HEK293 (cell line): ENCODE measurements at regions not wholly inside any gene's neighbourhood (a gene's known extent, or its start where the extent isn't known, plus 50 kb on each side); places are given as distances from the start of the nearest gene placed in this dataset.

ENCODE experiments used
- CTCF ChIA-PET: fragments of 350-600 bp; formaldehyde crosslinking; extraction: SDS; loops from one replicate; lab custom pipeline; 2021; ENCODE audit warnings: antibody characterized with exemption; lab: Yijun Ruan, JAX
- POLR2A ChIA-PET: fragments of 300-600 bp; formaldehyde crosslinking; extraction: SDS; loops from one replicate; lab custom pipeline; 2020; ENCODE audit warnings: antibody characterized with exemption, inconsistent platforms; lab: Yijun Ruan, JAX
- H3K27ac ChIP-seq: fragments of 200-500 bp; sonication (Bioruptor generic); 2 replicates; pipeline ENCODE4 v1.5.1; 2014; ENCODE audit warnings: low read depth, low read length, control low read depth, inconsistent platforms; ENCODE audit errors: extremely low read depth
- H3K36me3 ChIP-seq, 2 experiments: fragments of 200-500 bp in 1 of 2; sonication (Bioruptor generic) in 1 of 2; 1 replicate in 1 of 2; 2 replicates in 1 of 2; pipeline ENCODE4 v1.5.1; 2014 to 2017; ENCODE audit warnings: inconsistent platforms in 2 of 2, low read length in 2 of 2; ENCODE audit not compliant: control insufficient read depth in 2 of 2, insufficient read depth in 1 of 2
- H3K4me1 ChIP-seq: fragments of 200-500 bp; sonication (Bioruptor generic); 2 replicates; pipeline ENCODE4 v1.5.1; 2014; ENCODE audit warnings: mild to moderate bottlenecking, low read length, inconsistent platforms; ENCODE audit not compliant: control insufficient read depth, insufficient read depth
- H3K4me3 ChIP-seq: 2 replicates; pipeline ENCODE4 v1.5.1; 2011; ENCODE audit warnings: low read depth, mild to moderate bottlenecking, control low read depth, low read length, moderate library complexity
- H3K9me3 ChIP-seq: fragments of 200-500 bp; sonication (Bioruptor generic); 2 replicates; pipeline ENCODE4 v1.5.1; 2014; ENCODE audit warnings: low read depth, low read length, inconsistent platforms; ENCODE audit not compliant: control insufficient read depth, insufficient read depth
- ATF2 ChIP-seq: fragments of 450-650 bp; formaldehyde crosslinking; IDR thresholded peaks from 2 replicates; pipeline ENCODE4 v1.5.1; 2016; ENCODE audit warnings: missing biosample characterization, missing genetic modification characterization, low read depth
- IKZF3 ChIP-seq: fragments of 450-650 bp; IDR thresholded peaks from 2 replicates; pipeline ENCODE4 v1.5.0; 2018; ENCODE audit warnings: missing biosample characterization, mild to moderate bottlenecking, missing genetic modification characterization, moderate library complexity
- RBAK ChIP-seq: fragments of 450-650 bp; formaldehyde crosslinking; IDR thresholded peaks from 2 replicates; pipeline ENCODE4 v1.5.1; 2016; ENCODE audit warnings: missing biosample characterization, missing genetic modification characterization
- SP3 ChIP-seq: fragments of 450-650 bp; formaldehyde crosslinking; IDR thresholded peaks from 2 replicates; pipeline ENCODE4 v1.5.1; 2016; ENCODE audit warnings: missing biosample characterization, missing genetic modification characterization
- ZBTB20 ChIP-seq: fragments of 450-650 bp; formaldehyde crosslinking; IDR thresholded peaks from 2 replicates; pipeline ENCODE4 v1.5.1; 2016; ENCODE audit warnings: missing biosample characterization, missing genetic modification characterization
- ZBTB21 ChIP-seq: fragments of 450-650 bp; formaldehyde crosslinking; IDR thresholded peaks from 2 replicates; pipeline ENCODE4 v1.5.1; 2017; ENCODE audit warnings: missing biosample characterization, missing genetic modification characterization
- ZBTB8A ChIP-seq: fragments of 450-650 bp; formaldehyde crosslinking; IDR thresholded peaks from 2 replicates; pipeline ENCODE4 v1.5.1; 2016; ENCODE audit warnings: missing biosample characterization, missing genetic modification characterization
- ZFP3 ChIP-seq: fragments of 450-650 bp; formaldehyde crosslinking; IDR thresholded peaks from 2 replicates; pipeline ENCODE4 v1.5.1; 2016; ENCODE audit warnings: low read depth, missing biosample characterization, missing genetic modification characterization
- ZFP41 ChIP-seq: fragments of 450-650 bp; formaldehyde crosslinking; IDR thresholded peaks from 2 replicates; pipeline ENCODE4 v1.5.1; 2016; ENCODE audit warnings: missing biosample characterization, missing genetic modification characterization, borderline replicate concordance
- ZNF138 ChIP-seq: fragments of 450-650 bp; formaldehyde crosslinking; IDR thresholded peaks from 2 replicates; pipeline ENCODE4 v1.5.1; 2016; ENCODE audit warnings: missing biosample characterization, missing genetic modification characterization, borderline replicate concordance
- ZNF214 ChIP-seq: fragments of 450-650 bp; formaldehyde crosslinking; IDR thresholded peaks from 2 replicates; pipeline ENCODE4 v1.5.1; 2017; ENCODE audit warnings: missing biosample characterization, mild to moderate bottlenecking, missing genetic modification characterization, borderline replicate concordance
- ZNF223 ChIP-seq: fragments of 450-650 bp; formaldehyde crosslinking; IDR thresholded peaks from 2 replicates; pipeline ENCODE4 v1.5.1; 2016; ENCODE audit warnings: missing biosample characterization, missing genetic modification characterization
- ZNF239 ChIP-seq: fragments of 450-650 bp; formaldehyde crosslinking; IDR thresholded peaks from 2 replicates; pipeline ENCODE4 v1.5.1; 2016; ENCODE audit warnings: missing biosample characterization, missing genetic modification characterization
- ZNF324 ChIP-seq: fragments of 450-650 bp; formaldehyde crosslinking; IDR thresholded peaks from 2 replicates; pipeline ENCODE4 v1.5.1; 2016; ENCODE audit warnings: missing biosample characterization, missing genetic modification characterization
- ZNF341 ChIP-seq: fragments of 450-650 bp; formaldehyde crosslinking; IDR thresholded peaks from 2 replicates; pipeline ENCODE4; 2016; ENCODE audit warnings: low read depth, missing biosample characterization, missing genetic modification characterization
- ZNF350 ChIP-seq: fragments of 450-650 bp; formaldehyde crosslinking; IDR thresholded peaks from 2 replicates; pipeline ENCODE4 v1.5.0; 2017; ENCODE audit warnings: missing biosample characterization, mild to moderate bottlenecking, missing genetic modification characterization
- ZNF362 ChIP-seq: fragments of 450-650 bp; formaldehyde crosslinking; IDR thresholded peaks from 2 replicates; pipeline ENCODE4 v1.5.1; 2016; ENCODE audit warnings: missing biosample characterization, missing genetic modification characterization
- ZNF433 ChIP-seq: fragments of 450-650 bp; formaldehyde crosslinking; IDR thresholded peaks from 2 replicates; pipeline ENCODE4 v1.5.1; 2016; ENCODE audit warnings: missing biosample characterization, missing genetic modification characterization, low read depth
- ZNF48 ChIP-seq: fragments of 450-650 bp; formaldehyde crosslinking; IDR thresholded peaks from 2 replicates; pipeline ENCODE4 v1.5.1; 2016; ENCODE audit warnings: missing biosample characterization, missing genetic modification characterization
- ZNF488 ChIP-seq: fragments of 450-650 bp; formaldehyde crosslinking; IDR thresholded peaks from 2 replicates; pipeline ENCODE4 v1.5.1; 2016; ENCODE audit warnings: missing biosample characterization, missing genetic modification characterization
- ZNF514 ChIP-seq: fragments of 450-650 bp; formaldehyde crosslinking; IDR thresholded peaks from 2 replicates; pipeline ENCODE4 v1.5.1; 2016; ENCODE audit warnings: missing biosample characterization, missing genetic modification characterization
- ZNF549 ChIP-seq: fragments of 450-650 bp; IDR thresholded peaks from 2 replicates; pipeline ENCODE4 v1.5.1; 2018; ENCODE audit warnings: missing biosample characterization, missing genetic modification characterization, mild to moderate bottlenecking, inconsistent platforms, moderate library complexity
- ZNF600 ChIP-seq: fragments of 450-650 bp; formaldehyde crosslinking; IDR thresholded peaks from 2 replicates; pipeline ENCODE4 v1.5.1; 2016; ENCODE audit warnings: missing biosample characterization, missing genetic modification characterization
- ZNF623 ChIP-seq: fragments of 450-650 bp; formaldehyde crosslinking; IDR thresholded peaks from 2 replicates; pipeline ENCODE4 v1.5.1; 2016; ENCODE audit warnings: missing biosample characterization, missing genetic modification characterization
- ZNF626 ChIP-seq: fragments of 450-650 bp; sonication (Bioruptor Pico); formaldehyde crosslinking; IDR thresholded peaks from 2 replicates; pipeline ENCODE4 v1.5.1; 2018; ENCODE audit warnings: missing biosample characterization, missing genetic modification characterization, inconsistent platforms
- ZNF658 ChIP-seq: fragments of 450-650 bp; formaldehyde crosslinking; IDR thresholded peaks from 2 replicates; pipeline ENCODE4; 2016; ENCODE audit warnings: missing biosample characterization, missing genetic modification characterization
- ZNF670 ChIP-seq: fragments of 450-650 bp; formaldehyde crosslinking; IDR thresholded peaks from 2 replicates; pipeline ENCODE4 v1.5.1; 2016; ENCODE audit warnings: missing biosample characterization, missing genetic modification characterization, low read depth
- ZNF76 ChIP-seq: fragments of 450-650 bp; formaldehyde crosslinking; IDR thresholded peaks from 2 replicates; pipeline ENCODE4; 2016; ENCODE audit warnings: low read depth, missing biosample characterization, missing genetic modification characterization, borderline replicate concordance

- ChIA-PET POLR2A (no interaction called here), CTCF (no interaction called here)
- TF ChIP-seq ZNF350 (tag by site-specific recombination), result no peak
- no peak for TF ChIP-seq RBAK
- TF ChIP-seq ZNF488 (tag by site-specific recombination), result no peak
- no peak overlapping the region for H3K27ac ChIP-seq
- H3K36me3 ChIP-seq, result no peaks in the 10 kb centered on the region
- H3K4me3 ChIP-seq, result no peak overlapping the region
- no peaks in the 10 kb centered on the region for H3K4me1 ChIP-seq
- H3K9me3 ChIP-seq, result no peaks in the 10 kb centered on the region
These were observed 125.9 kb upstream of the KCNH7 start for GRCh38 chr2:162964513-162964912.

GRCh38 chr2:162963156-162963555, 124.6 kb upstream of the KCNH7 start:
- CTCF ChIA-PET, result no interaction called here
- POLR2A ChIA-PET, result no interaction called here
- no peak for TF ChIP-seq ZNF600 (tag by site-specific recombination)
- TF ChIP-seq ZNF223 (tag by site-specific recombination), result no peak
- no peak for TF ChIP-seq ZNF138 (tag by site-specific recombination)
- TF ChIP-seq ZNF362, result no peak
- no peak for TF ChIP-seq ZNF214 (tag by site-specific recombination)
- Histone ChIP-seq H3K4me1 (no peaks in the 10 kb centered on the region), H3K4me3 (no peak overlapping the region), H3K27ac (no peak overlapping the region), H3K9me3 (no peaks in the 10 kb centered on the region), H3K36me3 (no peaks in the 10 kb centered on the region)

- Histone ChIP-seq H3K27ac (no peak overlapping the region), H3K9me3 (no peaks in the 10 kb centered on the region), H3K36me3 (no peaks in the 10 kb centered on the region), H3K4me1 (no peaks in the 10 kb centered on the region), H3K4me3 (no peak overlapping the region)
- TF ChIP-seq ZFP41 (tag by site-specific recombination) (no peak), SP3 (tag by site-specific recombination) (no peak), ZNF76 (tag by site-specific recombination) (no peak), ZNF324 (tag by site-specific recombination) (no peak), ZBTB21 (tag by site-specific recombination) (no peak), ZNF239 (tag by site-specific recombination) (no peak), ZBTB20 (tag by site-specific recombination) (no peak), IKZF3 (tag by site-specific recombination) (no peak), ZNF549 (tag by site-specific recombination) (no peak), ZNF623 (tag by site-specific recombination) (no peak), ZNF670 (tag by site-specific recombination) (no peak), ZNF48 (tag by site-specific recombination) (no peak), ZNF658 (tag by site-specific recombination) (no peak), ZNF341 (tag by site-specific recombination) (no peak), ZNF433 (tag by site-specific recombination) (no peak), ATF2 (no peak), ZFP3 (tag by site-specific recombination) (no peak), ZNF514 (tag by site-specific recombination) (no peak), ZNF626 (tag by site-specific recombination) (no peak), ZBTB8A (tag by site-specific recombination) (no peak)
- ChIA-PET CTCF (no interaction called here), POLR2A (no interaction called here)
These were observed 107.2 kb upstream of the KCNH7 start for GRCh38 chr2:162945785-162946184.
